ENCODE measurements at regions not wholly inside any gene's neighbourhood (a gene's known extent, or its start where the extent isn't known, plus 50 kb on each side); places are given as distances from the start of the nearest gene placed in this dataset.

DNA sequence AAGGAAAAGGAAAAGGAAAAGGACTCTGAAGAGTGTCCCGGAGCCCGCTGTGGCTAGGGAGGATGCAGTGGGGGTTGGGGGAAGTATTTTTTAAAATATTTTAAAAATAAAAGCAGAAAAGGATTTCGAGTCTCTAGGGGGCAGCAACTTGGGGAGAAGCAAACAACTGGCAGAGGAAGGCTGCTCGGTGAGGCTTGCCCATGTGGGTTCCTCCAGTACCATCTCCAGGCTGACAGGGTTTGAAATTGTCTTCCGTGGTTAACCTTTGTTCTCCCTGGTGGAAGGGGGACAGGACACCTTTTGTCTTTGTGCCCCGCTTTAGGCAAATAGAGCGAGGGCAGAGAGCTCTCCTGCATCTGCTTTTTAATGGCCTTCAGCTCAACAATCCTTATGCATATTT lies 60.4 kb upstream of the SNX9 start:
- Histone ChIP-seq H3K9me3 (ENCODE audit: low read depth, low read length) (no peaks in the 10 kb centered on the region), H3K27me3 (ENCODE audit: insufficient read depth, low read length) (no peaks in the 10 kb centered on the region), H3K4me3 (ENCODE audit: low read length) (no peak overlapping the region), H3K4me1 (ENCODE audit: insufficient read depth, low read length) (peaks cover 73% of the 10 kb centered on the region)

DNA sequence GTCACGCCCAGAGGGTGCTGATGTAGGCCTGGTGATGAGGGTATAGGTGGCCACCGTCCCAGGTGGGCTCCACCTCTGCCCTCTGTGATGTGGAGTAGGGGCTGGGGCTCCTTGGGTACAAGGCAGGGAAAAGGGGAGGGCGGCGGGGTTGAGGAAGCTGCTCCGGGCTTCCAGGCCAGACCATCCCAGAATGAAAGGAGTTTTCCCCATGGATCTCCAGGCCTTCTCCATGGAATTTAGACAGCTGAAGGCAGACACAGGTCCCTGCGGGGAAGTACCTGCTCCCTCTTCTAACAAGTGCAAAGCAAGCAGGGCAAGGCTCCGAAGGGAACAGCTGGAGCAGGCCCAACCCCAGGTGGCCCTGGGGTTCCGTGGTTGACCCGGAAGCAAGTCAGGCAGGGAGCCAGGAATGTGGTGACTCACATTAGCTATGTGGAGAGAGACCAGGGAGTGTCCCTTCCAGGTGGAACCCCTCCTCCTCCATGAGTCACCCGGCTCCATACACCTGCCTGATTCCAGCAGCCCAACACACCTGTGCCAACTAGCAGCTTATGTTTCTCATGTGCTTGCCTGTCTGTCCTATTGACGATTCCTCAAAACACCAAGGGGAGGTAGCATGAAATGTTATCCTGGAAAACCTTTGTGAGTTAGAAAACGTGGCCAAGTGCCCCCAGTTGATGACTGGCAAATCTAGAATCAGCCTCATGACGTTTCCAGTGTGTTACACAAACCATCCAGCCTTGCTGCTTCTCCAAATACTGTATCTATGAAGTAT lies 59.7 kb upstream of the SNX9 start:
- no peaks in the 10 kb centered on the region for H3K27me3 ChIP-seq (ENCODE audit: insufficient read depth, low read length)
- H3K4me3 ChIP-seq (ENCODE audit: low read length) = no peak overlapping the region
- H3K9me3 ChIP-seq (ENCODE audit: low read depth, low read length) = no peaks in the 10 kb centered on the region
- peaks cover 78% of the 10 kb centered on the region for H3K4me1 ChIP-seq (ENCODE audit: insufficient read depth, low read length)

DNA sequence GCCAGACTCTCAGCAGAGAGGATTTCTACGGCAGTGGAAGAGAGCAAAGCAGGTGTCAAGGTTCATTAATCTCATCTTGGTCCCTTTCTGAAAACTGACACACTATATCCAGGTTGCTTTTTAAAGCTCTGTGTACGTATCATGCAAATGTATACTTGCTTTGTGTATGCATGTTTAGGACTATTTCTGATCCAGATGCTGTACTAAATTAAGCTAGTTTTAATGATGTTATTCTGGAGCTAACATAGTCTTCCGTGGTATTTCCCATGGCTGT lies 59.2 kb upstream of the SNX9 start:
- no peak overlapping the region for H3K4me3 ChIP-seq (ENCODE audit: low read length)
- no peaks in the 10 kb centered on the region for H3K9me3 ChIP-seq (ENCODE audit: low read depth, low read length)
- H3K27me3 ChIP-seq (ENCODE audit: insufficient read depth, low read length) = no peaks in the 10 kb centered on the region
- H3K4me1 ChIP-seq (ENCODE audit: insufficient read depth, low read length) = peaks cover 83% of the 10 kb centered on the region

DNA sequence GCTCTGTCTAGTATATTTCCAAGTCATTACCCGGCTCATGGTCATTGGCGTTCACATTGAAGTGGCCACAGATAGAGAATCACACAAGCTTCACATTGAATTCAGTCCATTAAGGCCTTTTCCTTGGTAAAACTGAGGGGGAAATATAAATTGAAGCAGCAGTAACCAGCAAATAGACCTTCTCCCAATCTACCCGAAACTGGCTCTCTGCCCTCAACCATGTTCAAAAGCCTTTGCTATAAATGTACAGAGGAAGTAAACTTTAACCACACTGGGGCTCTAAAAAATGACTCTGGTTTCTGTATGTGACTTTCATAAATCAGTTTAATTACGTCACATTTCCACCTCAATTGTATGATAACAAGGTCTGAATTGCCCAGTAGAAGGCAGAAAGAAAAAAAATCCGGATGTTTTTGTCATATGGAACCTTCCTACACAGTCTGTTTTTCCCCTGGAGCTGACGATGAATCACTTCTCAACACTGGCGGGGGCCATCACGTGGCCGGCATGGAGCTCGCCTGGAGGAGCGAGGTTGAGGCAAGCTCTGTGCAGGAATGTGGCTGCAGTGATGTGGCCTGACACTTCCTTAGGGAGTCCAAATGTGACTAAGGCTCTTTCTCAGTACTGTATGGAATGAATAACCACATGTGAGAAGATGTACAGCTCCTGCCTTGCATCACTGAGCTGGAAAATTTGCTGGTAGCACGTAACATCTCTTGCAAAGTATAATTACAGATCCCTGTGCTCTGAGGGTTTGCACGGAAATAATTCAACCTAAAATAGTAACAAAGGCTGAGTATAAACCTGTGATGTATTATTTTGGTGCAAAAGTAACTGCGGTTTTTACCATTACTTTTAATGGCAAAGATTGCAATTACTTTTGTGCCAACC lies 58.6 kb upstream of the SNX9 start:
- Histone ChIP-seq H3K4me1 (ENCODE audit: insufficient read depth, low read length) (peaks cover 89% of the 10 kb centered on the region), H3K4me3 (ENCODE audit: low read length) (no peak overlapping the region)

DNA sequence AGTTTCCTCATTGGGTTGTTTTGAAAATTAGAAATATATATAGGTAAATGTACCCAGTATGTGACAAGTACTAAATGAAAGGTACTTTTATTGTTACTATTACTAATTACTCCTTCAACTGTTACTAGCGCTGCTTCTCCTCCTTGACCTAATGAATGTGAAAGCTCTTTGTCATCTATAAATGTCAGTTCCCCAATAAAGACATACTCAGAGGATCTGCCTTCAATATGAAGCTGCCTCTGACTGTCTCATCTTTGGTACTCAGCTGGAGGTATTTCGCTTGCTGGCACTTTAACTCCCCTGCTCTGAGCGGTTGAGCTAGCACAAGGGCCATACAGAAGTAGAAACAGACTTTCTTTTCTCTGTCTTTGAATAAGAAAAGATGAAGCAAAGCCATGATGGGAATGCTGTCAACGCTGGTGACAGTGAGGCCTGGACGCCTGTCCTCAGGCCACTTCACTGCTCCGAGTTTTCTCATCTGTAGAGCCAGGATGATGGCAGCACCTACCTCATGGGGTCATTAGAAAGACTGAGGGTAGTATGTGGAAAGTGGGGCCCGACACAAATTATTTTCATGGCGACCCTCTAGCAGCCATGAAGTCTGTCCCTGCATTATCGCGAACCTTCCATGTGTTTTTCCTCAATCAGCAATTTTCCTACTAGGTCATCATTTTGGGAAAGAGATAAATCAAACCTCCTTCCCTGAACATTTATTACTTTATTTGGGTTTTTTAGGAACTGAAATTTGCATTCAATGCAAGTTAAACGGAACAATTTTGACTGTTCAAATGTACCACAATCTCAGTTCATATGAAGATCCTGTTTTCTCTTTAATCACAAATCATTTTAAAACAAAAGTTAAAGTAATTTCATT lies 55.9 kb upstream of the SNX9 start:
- no peak overlapping the region for H3K4me3 ChIP-seq (ENCODE audit: low read length)
- H3K9me3 ChIP-seq (ENCODE audit: low read depth, low read length) = no peaks in the 10 kb centered on the region
- H3K4me1 ChIP-seq (ENCODE audit: insufficient read depth, low read length) = peaks cover 78% of the 10 kb centered on the region
- no peaks in the 10 kb centered on the region for H3K27me3 ChIP-seq (ENCODE audit: insufficient read depth, low read length)

More for the DNA sequence above, 58.6 kb upstream of the SNX9 start:
- H3K9me3 ChIP-seq (ENCODE audit: low read depth, low read length) = no peaks in the 10 kb centered on the region
- no peaks in the 10 kb centered on the region for H3K27me3 ChIP-seq (ENCODE audit: insufficient read depth, low read length)

DNA sequence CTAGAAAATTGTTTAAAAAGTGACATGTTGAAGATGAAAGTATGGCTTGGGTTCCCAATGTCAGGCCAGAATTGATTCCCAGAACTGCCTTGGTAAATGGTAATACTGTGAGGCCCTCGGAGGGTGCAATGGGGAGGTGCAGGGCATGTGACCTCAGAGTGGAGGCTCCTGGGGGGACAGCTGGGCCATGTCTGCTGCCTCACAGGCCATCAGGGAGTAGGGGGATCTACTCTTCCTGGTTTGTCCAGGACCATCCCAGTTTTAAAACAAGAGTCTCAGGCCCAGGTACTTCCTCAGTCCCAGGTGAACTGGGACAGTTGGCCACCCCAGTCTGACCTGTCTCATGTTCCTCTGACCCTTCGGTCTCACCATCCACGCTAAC lies 55.3 kb upstream of the SNX9 start:
- no peak overlapping the region for H3K4me3 ChIP-seq (ENCODE audit: low read length)
- no peaks in the 10 kb centered on the region for H3K27me3 ChIP-seq (ENCODE audit: insufficient read depth, low read length)
- peaks cover 72% of the 10 kb centered on the region for H3K4me1 ChIP-seq (ENCODE audit: insufficient read depth, low read length)
- no peaks in the 10 kb centered on the region for H3K9me3 ChIP-seq (ENCODE audit: low read depth, low read length)

DNA sequence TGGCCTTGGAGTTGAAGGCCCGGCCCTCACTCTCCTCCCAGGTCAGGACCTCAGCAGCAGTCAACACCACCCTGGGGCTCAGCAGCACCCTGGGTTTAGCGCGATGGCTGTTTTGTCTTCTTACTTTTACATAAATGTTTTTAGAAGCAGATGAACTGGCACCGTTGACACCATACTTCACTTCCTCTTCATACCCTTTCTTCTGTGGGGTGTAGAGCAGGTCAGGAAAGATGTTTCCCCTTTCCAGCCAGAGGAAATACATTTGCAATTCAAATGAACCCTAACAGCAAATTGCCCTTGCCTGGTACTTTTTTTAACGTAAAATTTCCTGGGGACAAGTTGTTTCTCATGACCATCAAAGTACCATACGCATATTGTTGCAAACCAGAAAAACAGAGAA lies 54.7 kb upstream of the SNX9 start:
- Histone ChIP-seq H3K4me1 (ENCODE audit: insufficient read depth, low read length) (peaks cover 66% of the 10 kb centered on the region), H3K9me3 (ENCODE audit: low read depth, low read length) (no peaks in the 10 kb centered on the region), H3K4me3 (ENCODE audit: low read length) (no peak overlapping the region), H3K27me3 (ENCODE audit: insufficient read depth, low read length) (no peaks in the 10 kb centered on the region)

DNA sequence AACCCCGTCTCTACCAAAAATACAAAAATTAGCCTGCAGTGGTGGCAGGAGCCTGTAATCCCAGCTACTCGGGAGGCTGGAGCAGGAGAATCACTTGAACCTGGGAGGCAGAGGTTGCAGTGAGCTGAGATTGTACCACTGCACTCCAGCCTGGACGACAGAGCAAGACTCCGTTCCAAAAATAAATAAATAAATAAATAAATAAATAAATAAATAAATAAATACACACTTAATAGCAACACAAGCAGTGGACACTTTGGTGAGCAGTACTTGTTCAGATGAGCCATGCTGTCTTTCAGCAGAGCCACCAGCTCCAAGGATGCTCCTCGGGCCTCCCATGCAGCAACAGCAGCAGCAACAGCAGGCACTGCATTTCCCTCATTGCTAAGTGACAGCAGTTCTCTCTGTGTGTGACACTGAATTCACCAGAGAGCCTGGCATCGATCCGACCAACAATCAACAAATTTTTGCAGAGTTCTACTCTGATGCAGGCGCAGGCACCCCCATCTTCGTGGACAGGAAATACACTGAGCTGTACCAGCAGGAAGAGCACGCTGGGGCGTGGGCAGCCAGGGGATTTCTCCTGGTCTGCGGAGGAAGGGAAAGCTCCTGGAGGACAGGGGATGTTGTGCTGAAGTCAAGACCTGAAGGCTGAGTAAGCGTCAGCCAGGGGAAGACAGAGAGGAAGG lies 54.0 kb upstream of the SNX9 start:
- Histone ChIP-seq H3K4me1 (ENCODE audit: insufficient read depth, low read length) (peaks cover 59% of the 10 kb centered on the region), H3K27me3 (ENCODE audit: insufficient read depth, low read length) (no peaks in the 10 kb centered on the region), H3K9me3 (ENCODE audit: low read depth, low read length) (no peaks in the 10 kb centered on the region), H3K4me3 (ENCODE audit: low read length) (no peak overlapping the region)

DNA sequence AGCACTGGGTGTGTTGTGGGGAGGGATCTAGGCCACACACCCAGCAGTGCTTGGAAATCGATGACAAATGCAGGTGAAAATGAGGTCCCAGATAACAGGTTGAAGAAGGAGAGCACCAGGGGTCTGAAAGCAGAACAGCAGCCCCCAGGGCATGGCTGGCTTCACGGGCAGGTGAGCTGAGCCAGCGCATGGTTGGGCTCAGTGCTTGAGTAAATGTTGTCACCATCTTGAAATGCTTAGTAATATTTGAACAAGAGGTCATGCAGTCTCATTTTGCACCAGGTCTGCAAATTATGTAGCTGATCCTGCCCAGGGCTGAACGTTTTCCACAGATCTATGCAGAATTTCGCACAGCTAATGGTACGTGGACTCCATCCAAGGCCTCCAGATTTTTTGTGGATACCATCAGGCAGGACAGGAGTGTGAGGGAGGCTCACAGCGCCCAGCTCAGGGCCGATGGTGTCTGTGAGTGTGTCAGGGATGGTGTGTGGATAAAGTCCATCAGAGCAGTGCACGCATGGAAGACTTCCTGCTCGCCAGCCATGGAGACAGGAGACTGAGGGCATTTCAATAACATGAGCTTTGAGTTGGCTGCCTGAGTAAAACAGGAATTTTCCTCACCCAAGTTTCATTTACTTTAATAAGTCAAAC lies 53.1 kb upstream of the SNX9 start:
- Histone ChIP-seq H3K4me1 (ENCODE audit: insufficient read depth, low read length) (peaks cover 51% of the 10 kb centered on the region), H3K9me3 (ENCODE audit: low read depth, low read length) (no peaks in the 10 kb centered on the region), H3K27me3 (ENCODE audit: insufficient read depth, low read length) (no peaks in the 10 kb centered on the region), H3K4me3 (ENCODE audit: low read length) (no peak overlapping the region)

DNA sequence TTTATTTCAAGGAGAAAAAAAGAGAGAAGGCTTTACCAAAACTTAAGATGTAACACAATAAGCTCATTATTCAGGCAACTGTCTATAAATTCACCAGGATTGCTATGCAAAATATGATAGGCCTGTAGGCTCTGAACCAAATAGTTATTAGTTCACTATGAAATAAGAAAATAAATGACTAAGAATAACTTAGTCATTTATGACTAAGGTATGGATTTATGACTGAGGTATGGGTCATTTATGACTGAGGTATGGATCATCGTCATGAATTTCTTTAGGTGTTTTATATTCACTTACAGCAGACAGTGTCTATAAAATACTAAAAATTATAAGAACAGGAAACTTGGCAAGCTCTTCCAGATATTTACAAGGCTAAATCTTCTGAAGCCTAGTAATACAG lies 52.1 kb upstream of the SNX9 start:
- H3K9me3 ChIP-seq (ENCODE audit: low read depth, low read length) = no peaks in the 10 kb centered on the region
- no peak overlapping the region for H3K4me3 ChIP-seq (ENCODE audit: low read length)
- H3K4me1 ChIP-seq (ENCODE audit: insufficient read depth, low read length) = peaks cover 42% of the 10 kb centered on the region

DNA sequence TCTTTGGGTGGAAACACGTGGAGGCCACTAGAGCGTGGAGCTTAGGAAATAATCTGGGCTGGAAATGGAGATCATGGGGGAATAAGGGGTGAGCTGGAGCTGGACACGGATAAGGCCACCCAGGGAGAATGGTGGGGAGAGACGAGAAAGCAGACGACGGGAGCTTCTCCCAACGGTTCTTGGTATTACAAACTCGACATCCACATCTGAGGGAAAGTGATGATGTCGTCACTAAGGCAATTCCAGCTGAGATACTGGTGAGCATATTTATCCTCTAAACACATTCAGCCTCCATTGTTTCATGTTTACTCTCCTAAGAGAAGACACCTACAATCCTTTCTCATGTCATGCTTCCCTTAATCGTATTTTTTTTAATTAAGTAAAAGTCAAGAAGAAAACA lies 50.2 kb upstream of the SNX9 start:
- Histone ChIP-seq H3K4me1 (ENCODE audit: insufficient read depth, low read length) (peaks cover 23% of the 10 kb centered on the region), H3K4me3 (ENCODE audit: low read length) (no peak overlapping the region), H3K27me3 (ENCODE audit: insufficient read depth, low read length) (no peaks in the 10 kb centered on the region), H3K9me3 (ENCODE audit: low read depth, low read length) (no peaks in the 10 kb centered on the region)

More for the DNA sequence above, 52.1 kb upstream of the SNX9 start:
- H3K27me3 ChIP-seq (ENCODE audit: insufficient read depth, low read length) = no peaks in the 10 kb centered on the region

All from mononuclear cell (primary cell).